Spinal cord (tissue), 9 donors: ENCODE measurements at regions not wholly inside any gene's neighbourhood (a gene's known extent, or its start where the extent isn't known, plus 50 kb on each side); places are given as distances from the start of the nearest gene placed in this dataset.
"Not testable (repeated sequence)": the region's sequence is repeated elsewhere in the genome, so short reads cannot be mapped to it uniquely, and the experiment has no call there.

ENCODE experiments used
- DNase-seq, 6 donors: peaks; one replicate each; pipeline versions ENCODE4 v3.0.0 to v3.0.0-alpha.2; 2013 to 2015; ENCODE audit warnings: low spot score in 6 of 6, low read depth in 4 of 6
- H3K27ac ChIP-seq: one replicate; pipeline ENCODE4 v1.5.1; 2013; ENCODE audit warnings: low read depth, low read length, control low read depth
- H3K27me3 ChIP-seq: one replicate; pipeline ENCODE4 v1.6.1; 2013; ENCODE audit warnings: low read length; ENCODE audit not compliant: control insufficient read depth, insufficient read depth
- H3K36me3 ChIP-seq: one replicate; pipeline ENCODE4 v1.6.1; 2013; ENCODE audit warnings: low read length; ENCODE audit not compliant: control insufficient read depth, insufficient read depth
- H3K4me1 ChIP-seq: one replicate; pipeline ENCODE4 v1.6.1; 2013; ENCODE audit warnings: low read length; ENCODE audit not compliant: control insufficient read depth, insufficient read depth
- H3K4me3 ChIP-seq: one replicate; pipeline ENCODE4 v1.5.1; 2013; ENCODE audit warnings: low read depth, low read length, control low read depth
- H3K9me3 ChIP-seq: one replicate; pipeline ENCODE4 v1.6.1; 2013; ENCODE audit warnings: low read length; ENCODE audit not compliant: control insufficient read depth, insufficient read depth
- WGBS: methylation state at CpG from one replicate; pipeline ENCODE4 v1.1.5; 2013; ENCODE audit warnings: missing lambda C conversion rate; ENCODE audit not compliant: insufficient coverage; 5-methylcytosine and 5-hydroxymethylcytosine counted together
- donor health status: healthy.

GRCh38 chr6:55100686-55101085 lies 73.6 kb upstream of the HCRTR2 start:
- Histone ChIP-seq H3K27me3 (no peaks in the 10 kb centered on the region), H3K27ac (no peak overlapping the region), H3K4me3 (no peak overlapping the region), H3K9me3 (no peaks in the 10 kb centered on the region), H3K4me1 (no peaks in the 10 kb centered on the region), H3K36me3 (no peaks in the 10 kb centered on the region)
- 85% methylated on average over 2 of the region's 3 CpGs for WGBS
- DNase-seq, result peak in 1 of 6 donors; percentile 27

- no CpG with 5 or more reads among the region's 2 CpGs for WGBS
- no peaks in the 10 kb centered on the region for H3K36me3 ChIP-seq
- H3K9me3 ChIP-seq, result no peaks in the 10 kb centered on the region
- H3K27me3 ChIP-seq, result no peaks in the 10 kb centered on the region
- H3K27ac ChIP-seq, result no peak overlapping the region
- no peak for DNase-seq
- H3K4me3 ChIP-seq, result no peak overlapping the region
- no peaks in the 10 kb centered on the region for H3K4me1 ChIP-seq
Observed at GRCh38 chr6:55101157-55101556, 73.2 kb upstream of the HCRTR2 start.

- Histone ChIP-seq H3K27ac (no peak overlapping the region), H3K4me1 (no peaks in the 10 kb centered on the region), H3K27me3 (no peaks in the 10 kb centered on the region), H3K9me3 (no peaks in the 10 kb centered on the region), H3K36me3 (no peaks in the 10 kb centered on the region), H3K4me3 (no peak overlapping the region)
- no peak for DNase-seq
- WGBS, result 53% methylated on average over 2 of the region's 6 CpGs
Observed at GRCh38 chr6:55108134-55109130, 65.9 kb upstream of the HCRTR2 start.

DNA sequence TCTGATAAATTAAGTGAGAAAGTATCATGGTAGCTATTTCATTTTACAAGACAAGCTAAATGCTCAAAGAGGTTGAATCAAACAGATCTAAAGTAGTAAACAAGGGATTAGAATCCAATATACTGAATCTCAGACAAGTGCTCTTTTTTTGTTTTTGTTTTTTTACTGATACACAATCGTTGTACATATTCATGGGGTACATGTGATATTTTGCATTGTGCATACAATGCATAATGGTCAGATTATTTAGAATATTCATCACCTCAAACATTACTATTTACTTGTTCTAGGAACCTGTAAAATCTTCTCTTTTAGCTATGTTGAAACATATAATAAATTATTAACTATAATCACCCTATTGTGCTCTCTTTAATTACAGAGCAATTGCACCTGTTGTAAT lies 57.0 kb upstream of the HCRTR2 start:
- no peak overlapping the region for H3K4me3 ChIP-seq
- no peak overlapping the region for H3K27ac ChIP-seq
- DNase-seq, result no peak
- no peaks in the 10 kb centered on the region for H3K4me1 ChIP-seq
- H3K9me3 ChIP-seq, result no peaks in the 10 kb centered on the region
- no peaks in the 10 kb centered on the region for H3K27me3 ChIP-seq
- no CpG with 5 or more reads among the region's 1 CpG for WGBS
- no peaks in the 10 kb centered on the region for H3K36me3 ChIP-seq

DNA sequence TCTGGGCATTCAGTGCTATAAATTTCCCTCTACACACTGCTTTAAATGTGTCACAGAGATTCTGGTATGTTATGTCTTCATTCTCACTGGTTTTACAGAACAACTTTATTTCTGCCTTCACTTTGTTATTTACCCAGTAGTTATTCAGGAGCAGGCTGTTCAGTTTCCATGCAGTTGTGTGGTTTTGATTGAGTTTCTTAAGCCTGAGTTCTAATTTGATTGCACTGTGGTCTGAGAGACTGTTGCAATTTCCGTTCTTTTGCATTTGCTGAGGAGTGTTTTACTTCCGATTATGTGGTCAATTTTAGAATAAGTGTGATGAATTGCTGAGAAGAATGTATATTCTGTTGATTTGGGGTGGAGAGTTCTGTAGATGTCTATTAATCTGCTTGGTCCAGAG lies 50.1 kb upstream of the HCRTR2 start:
- WGBS, result no CpG with 5 or more reads among the region's 2 CpGs
- not testable (repeated sequence) for DNase-seq, H3K9me3 ChIP-seq, H3K4me1 ChIP-seq, H3K4me3 ChIP-seq, H3K27me3 ChIP-seq, H3K27ac ChIP-seq, H3K36me3 ChIP-seq
